HepG2 (cell line): ENCODE measurements at regions not wholly inside any gene's neighbourhood (a gene's known extent, or its start where the extent isn't known, plus 50 kb on each side); places are given as distances from the start of the nearest gene placed in this dataset.
A peak's percentile ranks its signal among the peaks of the same experiment; 100 is the strongest.
"Not testable (repeated sequence)": the region's sequence is repeated elsewhere in the genome, so short reads cannot be mapped to it uniquely, and the experiment has no call there.

Experiments used
- ATAC-seq: fragments of 200-7000 bp; cut with Tn5 transposase; 3 replicates; pipeline ENCODE4 v1.9.1; 2020; ENCODE audit warnings: mild to moderate bottlenecking, moderate library complexity
- BruUV-seq: library from RNA; stranded (reverse); fragments of 400-500 nt; replicated peaks from 2 replicates; lab custom pipeline; 2021; lab: Mats Ljungman, UMichigan
- CTCF ChIA-PET: fragments of 300-600 bp; formaldehyde crosslinking; extraction: SDS; loops from one replicate; lab custom pipeline; 2021; ENCODE audit warnings: low total read pairs, inconsistent platforms, low intra/inter-chr PET ratio; lab: Yijun Ruan, JAX
- POLR2A ChIA-PET: fragments of 350-600 bp; sonication (Branson Sonifier 250); formaldehyde crosslinking; loops from one replicate; lab custom pipeline; 2020; ENCODE audit warnings: antibody characterized with exemption, inconsistent platforms; lab: Yijun Ruan, JAX
- DNase-seq: peaks from one replicate; pipeline ENCODE4 v3.0.0-alpha.2; 2015; ENCODE audit warnings: low spot score
- FAIRE-seq: peaks from 3 replicates; lab custom pipeline; 2011; peaks lifted over from hg19 to GRCh38; lab: Jason Lieb, UNC
- H2AFZ ChIP-seq: one replicate; pipeline ENCODE4 v1.6.1; 2011; ENCODE audit warnings: low read length, inconsistent platforms
- H3K27ac ChIP-seq: fragments of 300-600 bp; 3 replicates; pipeline ENCODE4 v1.8.0; 2011; ENCODE audit warnings: mixed run types, mild to moderate bottlenecking, mixed read lengths, low read length, inconsistent platforms; ENCODE audit not compliant: insufficient read depth; ENCODE audit errors: extremely low read length
- H3K27me3 ChIP-seq, 2 experiments: fragments of 200-600 bp in 1 of 2; 2 replicates in 1 of 2; 3 replicates in 1 of 2; pipeline versions ENCODE4 v1.6.0 to v1.8.0; 2011; ENCODE audit warnings: low read length in 2 of 2, mild to moderate bottlenecking in 2 of 2, moderate library complexity in 2 of 2, inconsistent platforms in 1 of 2; ENCODE audit not compliant: insufficient read depth in 2 of 2, control insufficient read depth in 1 of 2
- H3K36me3 ChIP-seq, 2 experiments: fragments of 200-600 bp in 1 of 2; replicated peaks in 1 of 2; 2 replicates in 1 of 2; 3 replicates in 1 of 2; pipeline versions ENCODE4 v1.5.1 to v1.8.0; 2011; ENCODE audit warnings: low read length in 2 of 2, inconsistent platforms in 1 of 2; ENCODE audit not compliant: insufficient read depth in 2 of 2, control insufficient read depth in 1 of 2
- H3K4me1 ChIP-seq: 2 replicates; pipeline ENCODE4 v1.5.1; 2012; ENCODE audit warnings: low read length, inconsistent platforms; ENCODE audit not compliant: insufficient read depth
- H3K4me2 ChIP-seq: 2 replicates; pipeline ENCODE4 v1.6.0; 2011; ENCODE audit warnings: low read depth, low read length, inconsistent platforms
- H3K4me3 ChIP-seq, 3 experiments: fragments of 200-600 bp in 1 of 3; sonication (generic), shearing (Covaris generic) in 1 of 3; replicated peaks in 1 of 3; 2 replicates each; pipeline ENCODE4 v1.5.1; 2011 to 2016; ENCODE audit warnings: low read length in 3 of 3, inconsistent platforms in 2 of 3, low read depth in 2 of 3, mild to moderate bottlenecking in 2 of 3, control low read depth in 1 of 3, mixed read lengths in 1 of 3; ENCODE audit not compliant: insufficient read depth in 1 of 3
- H3K79me2 ChIP-seq: one replicate; pipeline ENCODE4 v1.6.1; 2011; ENCODE audit warnings: low read length, inconsistent platforms; ENCODE audit not compliant: insufficient read depth
- H3K9ac ChIP-seq: 2 replicates; pipeline ENCODE4 v1.6.0; 2011; ENCODE audit warnings: mild to moderate bottlenecking, low read depth, low read length, inconsistent platforms; ENCODE audit not compliant: insufficient read depth
- H3K9me3 ChIP-seq: 2 replicates; pipeline ENCODE4 v1.5.1; 2012; ENCODE audit warnings: mild to moderate bottlenecking, low read length
- H4K20me1 ChIP-seq: 2 replicates; pipeline ENCODE4 v1.6.0; 2011; ENCODE audit warnings: inconsistent platforms, mild to moderate bottlenecking, low read length, moderate library complexity; ENCODE audit not compliant: insufficient read depth
- WGBS: methylation state at CpG from one replicate; pipeline ENCODE4 v1.1.6; 2017; ENCODE audit warnings: low lambda C conversion rate; 5-methylcytosine and 5-hydroxymethylcytosine counted together
- in situ Hi-C: cut with HindIII; loops from 2 replicates; pipeline ENCODE4 v1.10.0; 2017; ENCODE audit warnings: low pct_unique_long_range_greater_than_20kb; ENCODE audit not compliant: extremely low pct_ligation_motif_present
- intact Hi-C: fragments of 100-400 bp; cut with micrococcal nuclease; formaldehyde crosslinking; loops from one replicate; pipeline ENCODE4 v1.10.0; 2022; ENCODE audit not compliant: unreplicated experiment

DNA sequence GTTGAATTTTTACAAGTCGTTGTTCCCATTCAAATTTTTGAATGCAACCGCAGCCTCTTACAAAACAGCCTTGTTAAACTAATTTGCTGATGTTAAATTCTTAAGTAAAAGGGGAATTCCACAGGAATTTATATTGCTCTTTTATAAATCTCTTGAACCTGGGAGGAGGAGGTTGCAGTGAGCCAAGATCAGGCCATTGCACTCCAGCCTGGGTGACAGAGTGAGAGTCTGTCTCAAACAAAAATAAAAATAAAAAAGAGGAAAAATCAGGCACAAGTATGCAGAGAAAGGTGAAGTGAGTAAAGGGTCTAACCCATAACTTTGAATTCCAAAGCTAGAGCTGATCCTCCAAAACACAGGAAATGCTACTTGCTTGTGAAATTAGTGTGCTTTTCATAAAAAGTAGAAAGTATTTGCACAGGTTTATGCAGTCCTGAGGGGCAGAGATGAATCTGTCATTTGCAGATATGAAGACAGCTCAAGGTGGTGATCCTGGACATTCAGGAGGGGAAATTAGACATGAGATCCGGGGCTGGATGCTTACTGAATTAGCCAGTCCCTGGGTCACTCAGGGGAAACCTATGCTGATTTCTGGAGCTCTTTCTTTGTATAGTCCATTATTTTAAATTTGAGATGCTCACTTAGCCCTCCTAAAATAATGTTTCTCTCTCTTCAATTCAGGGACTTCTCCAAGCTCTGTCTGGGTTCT is 53.7 kb downstream of the OR11H2 start:
- POLR2A ChIA-PET, H3K4me3 ChIP-seq, FAIRE-seq, intact Hi-C loops, H3K27ac ChIP-seq, H3K4me1 ChIP-seq, in situ Hi-C loops, CTCF ChIA-PET, H3K36me3 ChIP-seq, H3K79me2 ChIP-seq, DNase-seq, H3K9ac ChIP-seq, H3K27me3 ChIP-seq, H3K4me2 ChIP-seq, H4K20me1 ChIP-seq, BruUV-seq, H3K9me3 ChIP-seq, H2AFZ ChIP-seq, ATAC-seq: not testable (repeated sequence)
- WGBS, result no CpG with 5 or more reads among the region's 3 CpGs

GRCh38 chr14:19658706-19659105 is 55.0 kb downstream of the OR11H2 start:
- intact Hi-C loops, H3K4me2 ChIP-seq, H3K9me3 ChIP-seq, FAIRE-seq, H3K27me3 ChIP-seq, H3K4me1 ChIP-seq, DNase-seq, POLR2A ChIA-PET, H3K27ac ChIP-seq, H2AFZ ChIP-seq, H3K36me3 ChIP-seq, H3K79me2 ChIP-seq, CTCF ChIA-PET, H3K4me3 ChIP-seq, H3K9ac ChIP-seq, ATAC-seq, H4K20me1 ChIP-seq, BruUV-seq, in situ Hi-C loops: not testable (repeated sequence)
- no CpG with 5 or more reads among the region's 7 CpGs for WGBS

- H3K27ac ChIP-seq, FAIRE-seq, intact Hi-C loops, in situ Hi-C loops, H3K4me2 ChIP-seq, H3K4me3 ChIP-seq, BruUV-seq, H3K4me1 ChIP-seq, H3K36me3 ChIP-seq, POLR2A ChIA-PET, H3K79me2 ChIP-seq, H4K20me1 ChIP-seq, H3K9ac ChIP-seq, DNase-seq, ATAC-seq, H3K27me3 ChIP-seq, H3K9me3 ChIP-seq, H2AFZ ChIP-seq, CTCF ChIA-PET: not testable (repeated sequence)
- WGBS, result no CpG with 5 or more reads among the region's 28 CpGs
These were observed 75.1 kb downstream of the OR11H2 start for GRCh38 chr14:19638565-19638964.

GRCh38 chr14:19638042-19638322 is 75.7 kb downstream of the OR11H2 start:
- no CpG with 5 or more reads among the region's 7 CpGs for WGBS
- H3K4me3 ChIP-seq, H2AFZ ChIP-seq, POLR2A ChIA-PET, H3K9ac ChIP-seq, FAIRE-seq, CTCF ChIA-PET, H3K36me3 ChIP-seq, DNase-seq, H3K4me1 ChIP-seq, H3K27me3 ChIP-seq, H3K9me3 ChIP-seq, H3K4me2 ChIP-seq, in situ Hi-C loops, H3K27ac ChIP-seq, H4K20me1 ChIP-seq, intact Hi-C loops, H3K79me2 ChIP-seq, BruUV-seq: not testable (repeated sequence)
- peak; percentile 41; the same call in 2 of the 3 replicates for ATAC-seq
